ENCODE measurements at regions not wholly inside any gene's neighbourhood (a gene's known extent, or its start where the extent isn't known, plus 50 kb on each side); places are given as distances from the start of the nearest gene placed in this dataset.

- no peaks in the 10 kb centered on the region for H3K9me3 ChIP-seq (ENCODE audit: control insufficient read depth, insufficient read depth, low read length)
- no peak overlapping the region for H3K4me3 ChIP-seq (ENCODE audit: low read depth, low read length)
- no peaks in the 10 kb centered on the region for H3K27me3 ChIP-seq (ENCODE audit: control insufficient read depth, insufficient read depth, low read length)
- 86% methylated on average over 1 of the region's 3 CpGs for WGBS (ENCODE audit: insufficient coverage)
- no peaks in the 10 kb centered on the region for H3K4me1 ChIP-seq (ENCODE audit: control insufficient read depth, insufficient read depth, low read length)
- no peak overlapping the region for H3K27ac ChIP-seq (ENCODE audit: low read depth, low read length)
- no peak for DNase-seq (ENCODE audit: low read depth in 4 of 6, low spot score in 6 of 6)
- no peaks in the 10 kb centered on the region for H3K36me3 ChIP-seq (ENCODE audit: control insufficient read depth, insufficient read depth, low read length)
These were observed 2056.4 kb downstream of the PCDH7 start for GRCh38 chr4:32776435-32777203.

GRCh38 chr4:32778025-32778424 lies 2057.9 kb downstream of the PCDH7 start:
- no peaks in the 10 kb centered on the region for H3K9me3 ChIP-seq (ENCODE audit: control insufficient read depth, insufficient read depth, low read length)
- WGBS (ENCODE audit: insufficient coverage), result 100% methylated on average over 1 of the region's 1 CpG

GRCh38 chr4:32778938-32779337 lies 2058.8 kb downstream of the PCDH7 start:
- Histone ChIP-seq H3K27me3 (ENCODE audit: control insufficient read depth, insufficient read depth, low read length) (no peaks in the 10 kb centered on the region), H3K9me3 (ENCODE audit: control insufficient read depth, insufficient read depth, low read length) (no peaks in the 10 kb centered on the region), H3K4me1 (ENCODE audit: control insufficient read depth, insufficient read depth, low read length) (no peaks in the 10 kb centered on the region), H3K4me3 (ENCODE audit: low read depth, low read length) (no peak overlapping the region), H3K27ac (ENCODE audit: low read depth, low read length) (no peak overlapping the region), H3K36me3 (ENCODE audit: control insufficient read depth, insufficient read depth, low read length) (no peaks in the 10 kb centered on the region)
- WGBS (ENCODE audit: insufficient coverage), result no CpG with 5 or more reads among the region's 1 CpG
- DNase-seq (ENCODE audit: low read depth in 4 of 6, low spot score in 6 of 6), result no peak

More at GRCh38 chr4:32778025-32778424, 2057.9 kb downstream of the PCDH7 start:
- Histone ChIP-seq H3K36me3 (ENCODE audit: control insufficient read depth, insufficient read depth, low read length) (no peaks in the 10 kb centered on the region), H3K4me1 (ENCODE audit: control insufficient read depth, insufficient read depth, low read length) (no peaks in the 10 kb centered on the region), H3K27ac (ENCODE audit: low read depth, low read length) (no peak overlapping the region), H3K4me3 (ENCODE audit: low read depth, low read length) (no peak overlapping the region), H3K27me3 (ENCODE audit: control insufficient read depth, insufficient read depth, low read length) (no peaks in the 10 kb centered on the region)
- DNase-seq (ENCODE audit: low read depth in 4 of 6, low spot score in 6 of 6), result no peak

- Histone ChIP-seq H3K4me3 (ENCODE audit: low read depth, low read length) (no peak overlapping the region), H3K27ac (ENCODE audit: low read depth, low read length) (no peak overlapping the region), H3K27me3 (ENCODE audit: control insufficient read depth, insufficient read depth, low read length) (no peaks in the 10 kb centered on the region), H3K9me3 (ENCODE audit: control insufficient read depth, insufficient read depth, low read length) (no peaks in the 10 kb centered on the region), H3K4me1 (ENCODE audit: control insufficient read depth, insufficient read depth, low read length) (peaks cover 6% of the 10 kb centered on the region), H3K36me3 (ENCODE audit: control insufficient read depth, insufficient read depth, low read length) (no peaks in the 10 kb centered on the region)
- peak in 2 of 6 donors; percentile 69 to 75 for DNase-seq (ENCODE audit: low read depth in 4 of 6, low spot score in 6 of 6)
These were observed 2068.9 kb downstream of the PCDH7 start for GRCh38 chr4:32789026-32789608.

- H3K36me3 ChIP-seq (ENCODE audit: control insufficient read depth, insufficient read depth, low read length), result no peaks in the 10 kb centered on the region
- H3K4me1 ChIP-seq (ENCODE audit: control insufficient read depth, insufficient read depth, low read length), result peaks cover 6% of the 10 kb centered on the region
- H3K27ac ChIP-seq (ENCODE audit: low read depth, low read length), result no peak overlapping the region
- WGBS (ENCODE audit: insufficient coverage), result no CpG with 5 or more reads among the region's 1 CpG
- peak in 3 of 6 donors; percentile 17 to 64 (median 45) for DNase-seq (ENCODE audit: low read depth in 4 of 6, low spot score in 6 of 6)
- no peak overlapping the region for H3K4me3 ChIP-seq (ENCODE audit: low read depth, low read length)
- no peaks in the 10 kb centered on the region for H3K27me3 ChIP-seq (ENCODE audit: control insufficient read depth, insufficient read depth, low read length)
- no peaks in the 10 kb centered on the region for H3K9me3 ChIP-seq (ENCODE audit: control insufficient read depth, insufficient read depth, low read length)
These were observed 2070.6 kb downstream of the PCDH7 start for GRCh38 chr4:32790803-32791202.

- 67% methylated on average over 4 of the region's 9 CpGs for WGBS (ENCODE audit: insufficient coverage)
- peak in 2 of 6 donors; percentile 51 to 71 for DNase-seq (ENCODE audit: low read depth in 4 of 6, low spot score in 6 of 6)
- H3K36me3 ChIP-seq (ENCODE audit: control insufficient read depth, insufficient read depth, low read length), result no peaks in the 10 kb centered on the region
These were observed 2078.4 kb downstream of the PCDH7 start for GRCh38 chr4:32798471-32799159.

GRCh38 chr4:32824336-32824735 lies 2104.2 kb downstream of the PCDH7 start:
- DNase-seq (ENCODE audit: low read depth in 4 of 6, low spot score in 6 of 6), result no peak
- WGBS (ENCODE audit: insufficient coverage), result 0% methylated on average over 1 of the region's 2 CpGs
- H3K4me1 ChIP-seq (ENCODE audit: control insufficient read depth, insufficient read depth, low read length), result no peaks in the 10 kb centered on the region
- peaks cover 6% of the 10 kb centered on the region for H3K9me3 ChIP-seq (ENCODE audit: control insufficient read depth, insufficient read depth, low read length)
- no peak overlapping the region for H3K4me3 ChIP-seq (ENCODE audit: low read depth, low read length)
- H3K27me3 ChIP-seq (ENCODE audit: control insufficient read depth, insufficient read depth, low read length), result no peaks in the 10 kb centered on the region
- no peaks in the 10 kb centered on the region for H3K36me3 ChIP-seq (ENCODE audit: control insufficient read depth, insufficient read depth, low read length)
- no peak overlapping the region for H3K27ac ChIP-seq (ENCODE audit: low read depth, low read length)

More at GRCh38 chr4:32798471-32799159, 2078.4 kb downstream of the PCDH7 start:
- H3K4me3 ChIP-seq (ENCODE audit: low read depth, low read length), result no peak overlapping the region
- no peaks in the 10 kb centered on the region for H3K27me3 ChIP-seq (ENCODE audit: control insufficient read depth, insufficient read depth, low read length)
- H3K27ac ChIP-seq (ENCODE audit: low read depth, low read length), result no peak overlapping the region
- no peaks in the 10 kb centered on the region for H3K9me3 ChIP-seq (ENCODE audit: control insufficient read depth, insufficient read depth, low read length)
- H3K4me1 ChIP-seq (ENCODE audit: control insufficient read depth, insufficient read depth, low read length), result no peaks in the 10 kb centered on the region

- DNase-seq (ENCODE audit: low read depth in 4 of 6, low spot score in 6 of 6), result no peak
- Histone ChIP-seq H3K27me3 (ENCODE audit: control insufficient read depth, insufficient read depth, low read length) (no peaks in the 10 kb centered on the region), H3K9me3 (ENCODE audit: control insufficient read depth, insufficient read depth, low read length) (peaks cover 6% of the 10 kb centered on the region), H3K27ac (ENCODE audit: low read depth, low read length) (no peak overlapping the region), H3K36me3 (ENCODE audit: control insufficient read depth, insufficient read depth, low read length) (no peaks in the 10 kb centered on the region), H3K4me1 (ENCODE audit: control insufficient read depth, insufficient read depth, low read length) (no peaks in the 10 kb centered on the region), H3K4me3 (ENCODE audit: low read depth, low read length) (no peak overlapping the region)
- 100% methylated on average over 2 of the region's 3 CpGs for WGBS (ENCODE audit: insufficient coverage)
These were observed 2106.0 kb downstream of the PCDH7 start for GRCh38 chr4:32826169-32826568.

GRCh38 chr4:32830160-32830559 lies 2110.0 kb downstream of the PCDH7 start:
- no peak overlapping the region for H3K27ac ChIP-seq (ENCODE audit: low read depth, low read length)
- WGBS (ENCODE audit: insufficient coverage), result no CpG with 5 or more reads among the region's 1 CpG
- H3K36me3 ChIP-seq (ENCODE audit: control insufficient read depth, insufficient read depth, low read length), result no peaks in the 10 kb centered on the region
- H3K27me3 ChIP-seq (ENCODE audit: control insufficient read depth, insufficient read depth, low read length), result no peaks in the 10 kb centered on the region
- H3K9me3 ChIP-seq (ENCODE audit: control insufficient read depth, insufficient read depth, low read length), result peaks cover 6% of the 10 kb centered on the region
- no peaks in the 10 kb centered on the region for H3K4me1 ChIP-seq (ENCODE audit: control insufficient read depth, insufficient read depth, low read length)
- no peak overlapping the region for H3K4me3 ChIP-seq (ENCODE audit: low read depth, low read length)
- DNase-seq (ENCODE audit: low read depth in 4 of 6, low spot score in 6 of 6), result no peak
